Fibroblast of skin of scalp (primary cell): ENCODE measurements at regions not wholly inside any gene's neighbourhood (a gene's known extent, or its start where the extent isn't known, plus 50 kb on each side); places are given as distances from the start of the nearest gene placed in this dataset.

Experiments used
- DNase-seq: peaks from one replicate; pipeline ENCODE4 v3.0.0-alpha.2; 2013

DNA sequence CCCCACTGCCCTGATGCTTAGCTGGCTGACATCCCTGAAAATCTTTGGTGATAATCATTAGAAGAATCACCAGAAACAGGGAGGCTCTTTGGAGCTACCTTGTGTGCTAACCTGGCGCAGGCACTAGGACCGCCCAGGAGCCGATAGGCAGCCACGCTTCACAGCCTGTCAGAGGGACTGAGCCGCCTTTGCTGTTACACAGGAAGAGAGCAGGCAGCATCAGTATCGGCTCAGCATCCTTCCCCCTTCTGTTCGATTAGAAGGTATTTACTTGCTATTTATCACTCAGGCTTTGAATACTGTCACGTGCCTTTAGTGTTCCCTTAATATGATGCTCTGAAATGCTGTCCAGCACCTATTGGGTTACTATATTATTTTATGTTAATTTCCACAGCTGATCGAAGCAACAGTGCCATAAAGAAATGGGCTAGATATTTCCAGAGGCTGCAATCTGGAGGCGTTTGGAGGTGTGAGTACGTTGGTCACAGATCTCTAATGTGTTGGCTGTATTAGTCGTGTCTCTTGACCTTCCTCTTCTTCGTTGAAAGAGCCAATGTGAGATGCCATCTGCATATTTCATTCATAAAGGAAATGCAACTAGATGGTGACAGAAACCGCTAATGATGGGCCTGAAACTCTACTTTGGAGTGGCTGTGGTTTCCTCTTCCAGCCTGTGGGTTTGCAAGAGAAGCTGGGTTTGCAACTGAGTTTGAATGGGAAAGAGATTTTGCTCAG lies 110.4 kb upstream of the RAB27B start:
- peak; percentile 19 for DNase-seq

DNA sequence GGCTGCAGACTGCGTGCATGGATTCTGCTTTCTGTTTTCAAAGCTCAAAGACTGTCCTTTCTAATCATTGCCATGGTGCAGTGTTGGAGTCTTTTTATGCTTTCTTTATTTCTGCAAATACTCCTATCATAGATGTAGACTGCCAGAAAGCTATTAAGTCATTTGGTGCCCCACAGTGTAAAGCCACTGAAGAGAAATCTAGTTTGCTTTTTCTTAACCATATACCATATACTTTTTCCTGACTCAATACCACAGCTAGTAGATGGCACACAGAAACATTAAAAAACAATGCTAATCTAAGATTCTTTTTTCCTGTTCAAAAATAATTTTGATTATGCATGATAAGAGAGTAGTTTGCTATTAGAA lies 109.9 kb upstream of the RAB27B start:
- DNase-seq = no peak

DNA sequence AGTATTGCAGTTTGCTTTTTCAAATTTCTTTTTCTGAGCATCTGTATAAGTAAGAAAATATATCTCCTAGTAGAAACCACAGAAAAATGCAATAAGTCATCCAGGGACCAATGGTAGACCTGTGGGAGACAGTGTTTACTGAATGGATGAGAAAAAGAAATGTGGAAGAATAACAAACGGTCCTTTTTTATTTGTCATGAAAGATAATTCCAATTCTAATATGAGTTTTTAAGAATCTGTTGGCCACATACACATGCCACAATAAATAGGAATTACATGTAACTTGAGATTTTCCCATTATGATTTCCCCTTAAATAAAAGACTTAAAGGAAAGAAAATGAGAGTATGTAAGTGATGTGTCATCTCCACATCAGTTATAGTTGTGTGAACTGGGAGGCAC lies 107.7 kb upstream of the RAB27B start:
- peak; percentile 55 for DNase-seq

DNA sequence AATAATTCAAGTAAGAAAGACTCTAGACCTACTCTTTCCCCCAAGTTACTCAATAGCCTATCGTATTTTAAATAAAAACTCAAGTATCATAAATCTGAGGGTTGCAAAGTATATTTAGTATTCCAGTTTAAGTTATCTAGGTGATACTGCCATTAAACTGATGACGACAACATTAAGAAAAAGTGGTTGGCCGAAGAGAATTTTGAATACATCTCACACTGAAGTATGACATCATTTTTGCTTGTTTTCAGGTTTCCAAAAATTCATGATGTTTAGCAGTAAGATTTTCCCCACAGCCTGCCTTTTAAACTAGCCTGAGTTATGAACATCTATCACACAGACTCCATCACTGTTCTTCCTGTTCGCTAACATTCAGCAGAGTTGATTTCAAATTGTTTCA lies 102.1 kb upstream of the RAB27B start:
- no peak for DNase-seq

DNA sequence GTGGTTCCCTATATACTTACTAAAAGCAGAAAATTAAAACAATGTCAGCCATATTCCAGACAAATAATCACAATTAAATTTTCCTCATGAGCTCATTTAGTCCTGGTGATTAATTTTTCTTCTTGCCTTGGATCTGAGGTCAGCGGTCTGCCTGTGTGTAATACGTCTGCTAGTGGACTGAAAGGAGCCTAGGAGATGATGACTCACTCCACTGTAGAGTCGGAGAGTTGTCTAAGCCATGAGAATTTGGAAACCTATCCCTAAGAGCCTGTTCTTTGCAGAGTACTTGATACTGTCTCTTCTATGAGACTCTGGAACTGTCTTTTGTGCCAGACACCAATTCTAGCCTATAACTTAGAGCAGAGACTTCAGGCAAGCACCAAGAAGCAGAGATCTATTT lies 94.2 kb upstream of the RAB27B start:
- peak; percentile 76 for DNase-seq

DNA sequence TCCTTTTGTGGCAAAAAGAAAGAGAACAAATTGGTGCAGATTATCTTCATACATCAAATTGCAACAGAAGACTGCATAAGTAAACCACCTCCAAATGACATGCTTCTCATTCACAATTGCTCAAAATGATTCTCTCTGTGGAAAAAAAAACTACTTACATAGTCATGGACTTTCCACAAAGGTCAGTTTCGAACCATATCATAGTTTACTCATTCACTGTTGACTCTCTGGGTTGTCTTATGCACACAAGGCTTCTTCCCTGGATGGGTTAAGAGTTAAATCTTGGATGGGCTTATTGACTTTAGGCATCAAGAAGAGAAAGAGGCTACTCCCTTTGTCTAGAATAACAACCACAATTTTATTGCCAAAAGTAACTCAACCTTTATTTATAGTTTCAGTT lies 91.3 kb upstream of the RAB27B start:
- DNase-seq = no peak

DNA sequence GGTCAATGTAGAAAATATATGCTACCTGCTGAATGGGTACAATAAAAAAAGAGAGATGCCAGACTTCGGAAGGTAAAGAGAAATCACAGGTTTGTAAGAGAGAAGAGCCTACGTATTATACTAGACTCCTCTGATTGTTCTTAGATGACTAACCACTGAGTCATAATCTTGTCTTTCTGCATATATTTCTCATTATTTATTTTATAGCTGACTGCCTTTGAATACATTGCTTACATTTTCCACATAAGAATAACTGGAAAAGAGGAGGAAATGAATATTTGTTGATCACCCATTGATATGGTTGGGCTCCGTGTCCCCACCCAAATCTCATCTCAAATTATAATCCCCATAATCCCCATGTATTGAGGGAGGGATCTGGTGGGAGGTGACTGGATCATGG lies 90.3 kb upstream of the RAB27B start:
- peak; percentile 51 for DNase-seq

DNA sequence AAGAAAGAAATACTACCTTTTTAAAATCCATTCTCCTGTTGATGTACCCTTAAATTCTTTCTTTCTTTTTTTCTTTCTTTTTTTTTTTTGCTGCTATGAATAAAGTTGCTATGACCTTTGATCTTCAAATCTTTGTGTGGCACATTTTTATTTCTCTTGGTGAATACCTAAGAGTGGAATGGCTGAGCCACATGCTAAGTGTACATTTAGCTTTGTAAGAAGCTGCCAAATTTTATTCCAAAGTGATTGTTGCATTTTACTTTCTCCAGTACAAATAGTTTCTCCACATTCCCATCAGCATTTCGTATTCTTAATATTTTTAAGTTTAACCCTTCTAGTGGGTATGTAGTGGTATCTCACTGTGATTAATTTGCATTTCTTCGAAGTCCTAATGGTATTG lies 88.8 kb upstream of the RAB27B start:
- peak; percentile 28 for DNase-seq

DNA sequence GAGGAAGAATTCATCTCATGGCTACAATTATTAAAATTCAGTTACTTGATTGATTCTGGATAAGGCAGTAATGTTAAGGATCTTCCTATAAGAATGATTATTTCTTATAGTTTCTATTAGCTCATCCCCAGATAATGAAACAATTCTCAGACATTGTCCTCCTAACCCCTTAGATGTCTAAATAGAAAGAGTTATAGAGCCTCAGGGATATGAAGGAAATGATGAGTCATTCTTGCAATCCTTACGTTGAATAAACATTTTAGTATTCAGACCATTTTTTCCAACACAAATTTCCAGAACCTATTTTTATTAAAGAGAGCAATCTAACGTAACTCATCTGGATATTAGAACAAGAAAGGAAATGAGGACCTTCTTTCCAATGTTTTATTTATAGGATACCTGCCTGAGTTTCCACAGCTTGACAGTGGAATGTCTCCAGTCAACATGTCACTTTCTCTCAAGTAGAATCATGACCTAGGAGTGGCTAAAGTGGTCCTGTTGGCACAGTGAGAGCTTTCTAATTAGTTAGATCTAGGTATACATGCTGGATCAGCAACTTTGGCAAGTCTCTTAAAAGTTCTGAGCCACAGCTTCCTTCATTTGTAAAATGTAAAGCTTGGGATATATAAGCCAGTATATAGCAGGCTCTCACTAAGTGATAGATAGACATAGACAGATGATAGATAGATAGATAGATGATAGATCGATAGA lies 88.0 kb upstream of the RAB27B start:
- peak; percentile 59 for DNase-seq

DNA sequence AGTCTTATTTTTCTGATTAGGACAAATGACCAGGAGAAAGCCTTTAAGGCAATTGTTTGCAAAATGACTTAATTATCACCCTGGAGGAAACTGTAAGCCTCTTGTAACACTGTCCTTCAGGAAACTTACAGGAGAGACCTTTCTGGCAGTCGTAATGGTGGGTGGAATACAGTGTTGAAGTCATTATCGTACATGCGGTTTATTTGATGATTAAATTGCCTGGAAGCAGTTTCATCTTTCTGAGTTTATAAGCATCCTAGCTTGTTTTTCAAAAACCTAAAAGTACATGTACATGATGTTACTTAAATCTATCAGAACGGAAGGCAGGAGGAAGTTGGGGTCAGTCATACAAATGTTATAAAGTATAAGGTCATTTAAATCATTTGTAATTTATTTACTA lies 86.2 kb upstream of the RAB27B start:
- DNase-seq = no peak

DNA sequence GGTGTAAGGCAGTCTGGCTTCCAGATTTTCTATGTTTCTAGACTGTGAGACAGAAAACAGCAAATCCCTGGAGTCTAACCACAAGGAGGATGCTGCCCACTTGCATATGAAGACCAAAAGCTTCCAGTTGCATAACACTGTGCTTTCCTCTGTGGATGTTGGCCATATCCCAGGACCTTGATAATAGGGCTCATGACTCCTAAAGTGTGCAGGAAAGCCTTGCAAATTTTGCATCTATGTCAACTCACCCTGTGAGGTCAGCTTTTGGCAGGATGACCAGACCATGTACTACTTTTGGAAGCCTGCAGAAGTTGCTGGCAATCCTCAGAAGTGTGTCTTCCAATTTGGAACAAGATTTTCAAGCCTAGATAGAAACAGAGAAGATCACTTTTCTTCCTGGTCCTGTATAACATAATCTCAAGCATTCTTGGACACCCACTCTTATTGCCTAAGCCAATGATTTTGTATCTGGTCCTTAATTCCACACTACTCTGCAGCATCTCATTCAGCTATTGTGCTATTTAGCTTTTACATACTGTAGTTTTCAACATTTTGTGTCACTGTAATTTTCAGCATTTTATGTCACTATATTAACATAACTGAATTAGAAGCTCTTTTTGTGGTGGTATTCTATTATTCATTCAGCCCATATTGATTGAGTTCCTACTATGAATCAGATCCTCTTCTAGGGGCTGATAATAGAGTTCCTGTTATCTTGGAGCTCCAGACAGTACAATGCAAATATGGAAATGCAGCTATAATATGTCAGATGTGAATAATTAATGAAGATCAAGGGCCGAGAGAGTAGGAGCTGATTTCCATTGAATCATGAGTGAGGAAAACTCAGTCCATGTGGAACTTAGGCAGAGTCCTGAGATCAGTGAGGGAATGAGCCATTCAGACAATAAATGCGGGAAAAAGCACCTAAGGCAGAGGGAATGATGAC lies 85.3 kb upstream of the RAB27B start:
- DNase-seq = peak; percentile 94

DNA sequence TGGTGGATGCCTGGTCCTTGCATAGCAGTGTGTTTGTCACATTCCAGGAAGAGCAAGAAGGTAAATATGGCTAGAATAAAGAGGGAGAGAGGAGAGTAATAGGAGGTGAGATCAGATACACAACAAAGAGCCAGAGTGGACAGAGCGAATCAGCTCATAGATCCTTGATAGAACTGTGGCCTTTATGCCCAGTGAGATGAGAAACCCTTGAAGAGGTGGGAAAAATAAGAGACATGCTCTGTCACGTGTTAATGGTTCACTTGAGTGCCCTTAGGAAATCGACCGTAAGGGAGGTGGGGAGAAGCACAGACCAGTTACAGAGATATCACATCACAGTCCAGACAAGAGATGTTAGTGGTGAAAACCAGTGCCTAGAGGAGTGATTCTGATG lies 84.7 kb upstream of the RAB27B start:
- DNase-seq = no peak

DNA sequence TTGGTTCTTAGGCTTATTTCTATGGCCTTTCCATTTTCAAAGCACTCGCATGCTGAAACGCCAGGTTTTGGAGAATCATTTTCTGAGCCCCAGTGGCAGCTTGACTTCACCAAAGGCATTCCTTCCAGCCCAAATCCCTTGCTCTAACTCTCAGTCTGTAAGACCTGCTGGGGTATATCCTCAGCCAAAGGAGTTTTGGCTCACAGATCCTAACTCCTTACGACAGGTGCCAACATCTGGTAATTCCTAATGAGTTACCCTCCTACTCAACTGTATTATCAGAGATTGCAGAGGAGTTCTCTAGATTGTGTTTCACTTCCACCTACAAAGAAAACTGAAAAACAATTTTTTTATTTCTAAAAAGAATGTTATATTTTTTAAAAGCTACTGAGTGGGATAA lies 79.0 kb upstream of the RAB27B start:
- DNase-seq = no peak

DNA sequence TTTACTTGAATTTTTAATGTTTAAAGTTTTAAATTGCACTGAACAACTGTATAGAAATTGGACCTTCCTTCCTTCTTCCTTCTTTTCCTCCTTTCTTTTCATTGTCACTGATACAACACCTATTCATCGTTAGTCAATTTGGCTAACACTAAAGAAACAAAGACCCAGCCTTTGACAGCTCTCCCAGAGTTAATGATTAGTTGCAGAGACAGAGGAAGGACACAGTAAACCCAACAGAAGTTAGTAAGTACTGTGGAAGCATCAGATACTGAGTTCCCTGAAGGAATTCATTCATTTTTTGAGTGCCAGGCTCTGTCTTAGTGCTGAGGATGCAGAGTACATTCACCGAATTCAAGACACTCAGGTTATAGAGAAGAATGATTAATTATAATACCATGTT lies 77.9 kb upstream of the RAB27B start:
- DNase-seq = no peak

DNA sequence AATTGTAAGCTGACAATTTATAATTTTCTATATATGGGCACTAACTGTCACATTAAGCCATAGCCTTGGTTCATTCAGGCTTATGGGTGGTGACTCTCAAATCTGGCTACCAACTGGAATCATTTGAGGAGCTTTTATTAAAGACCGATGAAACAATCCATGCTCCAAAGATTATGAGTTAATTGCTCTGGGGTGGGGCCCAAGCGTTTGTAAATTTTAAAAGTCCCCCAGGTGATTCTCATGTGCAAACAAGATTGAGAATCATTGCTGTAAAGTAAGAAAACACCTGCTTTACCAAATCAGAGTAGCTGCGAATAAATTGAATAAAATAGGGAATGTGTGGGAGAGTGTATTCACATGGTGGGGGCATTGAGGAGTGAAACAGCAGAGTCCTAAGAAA lies 76.1 kb upstream of the RAB27B start:
- DNase-seq = no peak

DNA sequence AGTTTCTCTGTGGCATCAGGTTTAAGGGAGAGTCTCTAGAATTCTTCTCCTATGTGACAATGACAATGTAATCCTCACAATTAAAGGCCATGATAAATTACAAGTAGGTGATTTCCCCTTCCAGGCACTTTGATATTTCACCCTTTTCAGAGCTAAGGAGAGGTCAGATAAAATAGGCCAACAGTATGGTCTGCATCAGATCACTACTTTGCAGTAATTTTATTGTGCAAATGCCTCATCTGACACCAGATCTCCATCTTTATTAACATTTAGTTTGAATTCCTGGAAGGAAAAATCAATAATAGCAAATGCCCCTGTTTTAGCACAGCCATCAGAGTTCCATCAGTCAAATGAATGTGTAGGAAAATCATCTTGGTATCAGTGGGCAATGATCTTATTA lies 72.8 kb upstream of the RAB27B start:
- no peak for DNase-seq

DNA sequence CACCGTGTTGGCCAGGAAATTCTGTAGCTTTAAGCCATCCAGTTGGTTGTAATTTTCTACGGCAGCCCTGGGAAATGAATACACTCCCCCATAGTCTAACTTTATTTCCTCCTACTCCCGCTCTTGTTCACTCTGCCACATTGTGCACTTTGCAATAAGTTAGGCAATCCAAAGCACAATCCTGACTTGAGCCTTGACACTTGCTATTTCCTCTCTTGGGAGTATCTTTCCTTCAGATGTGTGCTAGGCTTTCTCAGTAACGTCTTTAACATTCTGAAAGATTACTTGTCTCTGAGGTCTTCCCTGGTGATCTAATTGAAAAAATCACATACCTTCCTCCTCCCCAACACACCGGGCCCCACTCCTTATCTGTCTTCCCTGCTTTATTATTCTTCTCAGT lies 65.9 kb upstream of the RAB27B start:
- DNase-seq = no peak

DNA sequence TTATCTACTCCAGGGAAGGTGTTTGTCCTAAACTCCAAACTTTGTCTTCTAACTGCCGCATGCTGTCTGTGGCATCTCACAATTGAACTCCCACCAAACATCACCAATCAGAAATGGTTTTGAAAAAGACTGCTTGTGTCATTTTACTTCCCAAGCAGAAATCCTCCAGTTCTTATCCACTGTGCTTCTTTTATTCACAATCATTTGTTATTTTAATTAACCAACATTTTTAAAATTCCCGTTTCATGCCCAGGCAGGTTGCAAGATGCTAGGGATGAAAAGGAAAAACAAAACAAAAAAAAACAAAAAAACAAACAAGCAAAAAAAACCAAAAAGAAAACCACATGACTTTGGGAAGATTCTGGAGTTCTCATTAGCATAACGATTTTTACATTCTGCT lies 63.5 kb upstream of the RAB27B start:
- DNase-seq = no peak

DNA sequence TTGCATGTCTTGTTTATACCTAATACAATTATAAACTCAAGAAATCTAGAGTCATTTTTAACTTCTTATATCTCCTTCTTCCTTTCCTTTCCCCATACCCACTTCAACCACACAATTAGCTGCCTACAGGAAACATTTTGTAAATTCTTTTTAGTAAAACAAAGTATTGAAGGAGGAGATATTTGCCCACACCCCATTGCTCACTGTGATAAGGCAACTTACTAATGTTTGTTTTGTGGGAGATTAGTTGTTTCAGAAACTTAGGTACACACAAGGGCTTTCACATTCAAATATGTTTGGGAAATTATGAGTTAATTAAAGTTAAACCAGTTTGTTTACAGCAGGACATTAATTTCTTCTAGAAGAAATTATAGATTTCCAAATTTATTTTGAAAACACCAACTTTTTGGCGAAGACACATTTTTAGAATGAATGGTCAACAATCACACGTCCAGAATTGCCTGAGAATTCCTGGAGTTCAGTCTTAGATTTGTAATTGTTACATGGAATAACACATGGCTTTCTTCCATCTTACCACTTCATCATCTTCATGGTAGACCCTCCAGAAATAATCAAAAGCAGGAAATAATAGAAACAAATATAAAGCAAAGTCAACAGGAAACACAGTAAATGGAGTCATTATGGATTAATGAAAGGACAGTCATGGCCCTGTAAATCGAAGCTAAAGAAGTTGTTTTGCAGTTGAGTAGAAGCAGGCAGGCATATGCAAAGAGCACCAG lies 62.5 kb upstream of the RAB27B start:
- DNase-seq = no peak

DNA sequence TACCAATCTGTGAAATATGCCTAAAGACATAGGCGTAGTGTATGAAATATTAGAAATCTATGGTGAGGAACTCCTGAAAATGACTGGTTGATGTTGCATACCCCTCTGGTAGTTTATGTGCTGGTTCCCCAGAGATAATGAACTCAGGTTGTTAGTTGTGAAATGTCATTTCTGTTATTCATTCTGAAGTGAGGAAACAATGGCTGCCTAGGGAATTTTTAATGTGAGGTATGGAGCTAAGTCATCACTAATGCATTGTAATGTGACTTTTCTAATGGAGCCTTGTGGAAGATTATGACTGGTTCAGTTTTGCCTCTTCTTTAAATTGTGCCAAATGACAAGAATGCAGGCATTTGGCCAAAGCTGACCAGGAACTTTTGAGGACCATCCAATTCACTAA lies 61.6 kb upstream of the RAB27B start:
- DNase-seq = no peak

DNA sequence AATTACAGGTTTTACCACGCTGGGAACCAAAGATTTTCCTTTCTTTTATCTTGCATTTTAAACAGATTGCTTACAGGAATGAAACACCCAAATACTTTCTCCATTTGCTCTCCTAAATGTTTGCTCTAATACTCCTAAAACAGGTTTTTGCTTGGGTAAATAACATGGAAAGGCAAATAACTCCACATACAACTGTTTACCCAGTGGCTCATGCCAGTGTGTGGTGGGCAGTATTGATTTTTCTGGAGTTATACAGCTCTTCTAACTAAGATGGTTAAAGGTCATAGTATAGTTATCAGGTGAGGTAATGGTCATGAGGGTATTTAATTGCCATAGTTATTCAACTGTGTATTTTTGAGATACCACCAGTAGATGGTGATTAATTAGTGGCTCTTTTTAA lies 61.2 kb upstream of the RAB27B start:
- no peak for DNase-seq

DNA sequence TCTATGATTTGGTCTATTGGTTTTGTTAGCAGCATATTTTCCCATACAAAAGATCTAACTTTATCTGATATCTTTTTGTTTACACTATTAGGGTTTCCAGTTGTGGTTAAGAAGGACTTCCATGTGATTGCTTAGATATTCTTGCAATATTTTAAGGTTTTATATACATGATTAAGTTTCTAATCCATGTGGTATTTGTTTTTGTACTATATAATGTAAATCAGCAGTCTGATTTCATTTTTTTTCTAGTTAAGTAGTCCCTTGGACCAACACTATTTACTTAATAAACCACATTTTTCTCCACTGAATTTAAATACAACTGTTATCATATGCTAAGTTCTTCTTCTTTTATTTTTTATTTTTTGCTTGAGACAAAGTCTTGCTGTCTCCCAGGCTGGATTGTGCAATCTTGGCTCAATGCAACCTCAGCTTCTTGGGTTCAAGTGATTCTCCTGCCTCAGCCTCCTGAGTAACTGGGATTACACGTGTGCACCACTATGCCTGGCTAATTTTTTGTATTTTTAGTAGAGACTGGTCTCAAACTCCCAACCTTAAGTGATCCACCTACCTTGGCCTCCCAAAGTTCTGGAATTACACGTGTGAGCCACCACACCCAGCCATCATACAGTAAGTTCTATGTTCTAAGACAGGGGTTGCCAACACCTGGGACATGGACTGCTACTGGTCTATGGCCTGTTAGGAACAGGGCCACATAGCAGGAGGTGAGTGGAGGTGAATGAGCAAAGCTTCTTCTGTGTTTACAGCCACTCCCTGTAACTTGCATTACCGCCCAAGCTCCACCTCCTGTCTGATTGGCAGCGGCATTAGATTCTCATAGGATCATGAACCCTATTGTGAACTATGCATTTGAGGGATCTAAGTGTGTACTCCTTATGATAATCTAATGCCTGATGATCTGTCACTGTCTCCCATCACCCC lies 58.5 kb upstream of the RAB27B start:
- peak; percentile 22 for DNase-seq
